ENCODE measurements at regions not wholly inside any gene's neighbourhood (a gene's known extent, or its start where the extent isn't known, plus 50 kb on each side); places are given as distances from the start of the nearest gene placed in this dataset.

- Histone ChIP-seq H3K27me3 (ENCODE audit: insufficient read depth in 3 of 3, low read length in 2 of 3) (no peaks in the 10 kb centered on the region), H3K36me3 (ENCODE audit: insufficient read depth in 1 of 2, low read depth in 1 of 2) (no peaks in the 10 kb centered on the region), H3K9me3 (no peaks in the 10 kb centered on the region), H3K27ac (no peak overlapping the region), H3K4me3 (no peak overlapping the region), H3K4me1 (no peaks in the 10 kb centered on the region)
- intact Hi-C loops (cut with DNase I): no loop called here
- WGBS, 3 donors: 79 to 88% (median 86%) methylated on average over 1 of the region's 1 CpG
- ATAC-seq (no peak), DNase-seq (no peak)
- TF ChIP-seq CTCF (IDR thresholded peaks at IDR 0.05): no peak
Measured at GRCh38 chr16:55403464-55403863, 75.5 kb upstream of the MMP2 start.

- Histone ChIP-seq H3K36me3 (ENCODE audit: insufficient read depth in 1 of 2, low read depth in 1 of 2) (no peaks in the 10 kb centered on the region), H3K27me3 (ENCODE audit: insufficient read depth in 3 of 3, low read length in 2 of 3) (no peaks in the 10 kb centered on the region), H3K4me3 (no peak overlapping the region), H3K9me3 (no peaks in the 10 kb centered on the region), H3K4me1 (no peaks in the 10 kb centered on the region), H3K27ac (no peak overlapping the region)
- ATAC-seq: no peak
- intact Hi-C loops (cut with DNase I): no loop called here
- 30 to 40% (median 39%) methylated on average over 2 of the region's 2 CpGs for WGBS, 3 donors
- no peak for DNase-seq
- TF ChIP-seq CTCF (IDR thresholded peaks at IDR 0.05): no peak
Measured at GRCh38 chr16:55406651-55407050, 72.3 kb upstream of the MMP2 start.

DNA sequence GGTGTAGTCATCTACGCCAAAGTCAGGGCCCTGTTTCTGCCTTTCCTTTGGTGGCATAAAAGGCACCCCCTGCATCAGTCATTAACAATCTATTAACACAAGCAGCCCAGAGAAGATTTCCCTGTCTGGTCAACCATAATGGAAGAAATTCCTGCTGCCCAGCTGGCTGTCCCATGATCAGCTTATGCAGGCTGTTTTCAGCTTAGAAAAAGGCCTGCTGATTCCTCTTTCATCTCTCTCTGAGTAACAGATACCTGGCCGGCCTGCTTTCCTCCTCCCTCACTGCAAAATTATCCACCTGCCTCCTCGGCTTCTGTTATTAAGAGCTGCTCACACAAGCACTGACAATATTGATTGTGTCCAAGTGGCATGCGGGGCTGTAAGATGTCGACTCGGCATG lies 70.3 kb upstream of the MMP2 start:
- WGBS, 3 donors: 81 to 90% (median 87%) methylated on average over 6 of the region's 6 CpGs
- Histone ChIP-seq H3K27me3 (ENCODE audit: insufficient read depth in 3 of 3, low read length in 2 of 3) (peaks cover 0 to 5% (median 0%) of the 10 kb centered on the region in 3 donors), H3K9me3 (no peaks in the 10 kb centered on the region), H3K36me3 (ENCODE audit: insufficient read depth in 1 of 2, low read depth in 1 of 2) (no peaks in the 10 kb centered on the region), H3K4me3 (no peak overlapping the region), H3K27ac (no peak overlapping the region), H3K4me1 (no peaks in the 10 kb centered on the region)
- TF ChIP-seq CTCF (IDR thresholded peaks at IDR 0.05): no peak
- intact Hi-C loops (cut with DNase I): no loop called here
- DNase-seq (no peak), ATAC-seq (no peak)

DNA sequence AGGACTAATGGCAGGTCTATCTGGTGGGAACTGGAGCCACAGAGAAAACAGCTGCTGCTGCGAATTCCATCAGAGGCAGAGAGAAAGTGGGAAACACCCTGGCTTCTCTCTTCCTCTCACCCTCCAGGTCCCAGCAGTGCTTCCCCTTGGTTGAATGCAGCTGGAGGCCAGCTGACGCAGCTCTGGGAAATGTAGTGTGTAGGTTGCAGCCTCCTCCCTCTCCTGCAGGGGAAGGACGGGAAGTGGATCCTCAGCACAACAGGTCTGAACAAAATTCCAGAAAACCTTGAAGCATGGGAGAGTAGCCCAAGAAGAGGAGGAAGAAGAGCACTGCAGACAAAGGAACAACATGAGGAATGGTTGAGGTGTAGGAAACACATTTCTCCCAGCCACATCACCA lies 67.8 kb upstream of the MMP2 start:
- H3K4me3 ChIP-seq: no peak overlapping the region
- ATAC-seq (no peak), DNase-seq (no peak)
- WGBS, 3 donors: 26 to 51% (median 48%) methylated on average over 3 of the region's 3 CpGs
- no peak overlapping the region for H3K27ac ChIP-seq
- no peaks in the 10 kb centered on the region for H3K9me3 ChIP-seq
- intact Hi-C loops (cut with DNase I): no loop called here
- H3K4me1 ChIP-seq: no peaks in the 10 kb centered on the region
- no peak for TF ChIP-seq CTCF (IDR thresholded peaks at IDR 0.05)
- no peaks in the 10 kb centered on the region for H3K36me3 ChIP-seq (ENCODE audit: insufficient read depth in 1 of 2, low read depth in 1 of 2)
- peaks cover 0 to 5% (median 0%) of the 10 kb centered on the region in 3 donors for H3K27me3 ChIP-seq (ENCODE audit: insufficient read depth in 3 of 3, low read length in 2 of 3)

DNA sequence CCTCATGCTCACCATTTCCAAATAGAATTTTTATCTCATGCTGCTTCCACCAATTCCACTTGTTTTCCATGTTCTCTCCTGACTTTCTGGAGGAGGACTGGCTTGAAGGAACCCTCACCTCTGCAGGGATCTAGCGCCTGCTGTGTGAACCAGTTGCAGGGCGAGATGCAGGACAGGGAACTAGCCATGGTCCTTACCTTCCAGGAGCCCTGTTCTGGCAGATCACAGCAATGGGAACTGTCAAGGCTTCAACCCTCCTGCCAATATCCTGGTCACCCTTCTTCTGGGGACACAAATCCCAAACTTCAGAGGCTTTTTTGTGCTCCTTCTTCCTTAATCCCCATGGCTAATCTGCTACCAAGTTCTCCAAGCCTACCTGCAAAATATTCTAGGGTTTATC lies 60.4 kb upstream of the MMP2 start:
- TF ChIP-seq CTCF (IDR thresholded peaks at IDR 0.05): no peak
- H3K27me3 ChIP-seq (ENCODE audit: insufficient read depth in 3 of 3, low read length in 2 of 3): peaks cover 0 to 6% (median 0%) of the 10 kb centered on the region in 3 donors
- H3K4me1 ChIP-seq: no peaks in the 10 kb centered on the region
- ATAC-seq (no peak), DNase-seq (no peak)
- H3K36me3 ChIP-seq (ENCODE audit: insufficient read depth in 1 of 2, low read depth in 1 of 2): no peaks in the 10 kb centered on the region
- H3K9me3 ChIP-seq: no peaks in the 10 kb centered on the region
- intact Hi-C loops (cut with DNase I): no loop called here
- 34 to 53% (median 39%) methylated on average over 2 of the region's 2 CpGs for WGBS, 3 donors
- no peak overlapping the region for H3K4me3 ChIP-seq
- no peak overlapping the region for H3K27ac ChIP-seq

All from psoas muscle (tissue), 7 donors.